Breast epithelium (tissue), 3 donors: ENCODE measurements at regions not wholly inside any gene's neighbourhood (a gene's known extent, or its start where the extent isn't known, plus 50 kb on each side); places are given as distances from the start of the nearest gene placed in this dataset.

Source experiments
- POLR2AphosphoS5 ChIP-seq, 3 donors: sonication (generic); formaldehyde crosslinking; IDR thresholded peaks; one replicate each; pipeline ENCODE4 v1.6.1; 2017; ENCODE audit warnings: antibody characterized with exemption in 3 of 3
- TF ChIP-seq, protein P1 (sequence below), 3 donors: fragments of 450-650 bp; IDR thresholded peaks; one replicate each; pipeline ENCODE4 v1.5.1; 2016 to 2017; ENCODE audit warnings: antibody characterized with exemption in 3 of 3, mild to moderate bottlenecking in 3 of 3, moderate library complexity in 3 of 3

DNA sequence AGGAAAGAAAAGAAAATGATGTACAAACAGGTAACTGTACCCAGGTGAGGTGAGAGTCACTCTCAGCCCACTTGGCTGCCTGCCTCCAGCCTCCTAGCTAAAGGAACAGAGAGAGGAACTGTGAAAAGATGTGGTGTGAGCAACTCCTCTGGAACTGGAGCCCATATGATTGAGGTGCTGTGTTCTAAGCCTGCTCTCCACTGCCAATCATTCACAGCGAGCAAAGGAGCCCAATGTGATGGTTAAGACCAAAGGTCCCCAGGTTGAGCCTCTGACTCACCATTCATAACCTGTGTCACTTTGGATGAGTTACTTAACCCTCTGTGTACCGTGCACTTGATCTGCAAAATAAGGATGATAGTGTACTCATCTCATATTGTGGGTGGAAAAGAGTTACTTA, 868.1 kb upstream of the AUTS2 start:
- TF ChIP-seq, protein P1, sequence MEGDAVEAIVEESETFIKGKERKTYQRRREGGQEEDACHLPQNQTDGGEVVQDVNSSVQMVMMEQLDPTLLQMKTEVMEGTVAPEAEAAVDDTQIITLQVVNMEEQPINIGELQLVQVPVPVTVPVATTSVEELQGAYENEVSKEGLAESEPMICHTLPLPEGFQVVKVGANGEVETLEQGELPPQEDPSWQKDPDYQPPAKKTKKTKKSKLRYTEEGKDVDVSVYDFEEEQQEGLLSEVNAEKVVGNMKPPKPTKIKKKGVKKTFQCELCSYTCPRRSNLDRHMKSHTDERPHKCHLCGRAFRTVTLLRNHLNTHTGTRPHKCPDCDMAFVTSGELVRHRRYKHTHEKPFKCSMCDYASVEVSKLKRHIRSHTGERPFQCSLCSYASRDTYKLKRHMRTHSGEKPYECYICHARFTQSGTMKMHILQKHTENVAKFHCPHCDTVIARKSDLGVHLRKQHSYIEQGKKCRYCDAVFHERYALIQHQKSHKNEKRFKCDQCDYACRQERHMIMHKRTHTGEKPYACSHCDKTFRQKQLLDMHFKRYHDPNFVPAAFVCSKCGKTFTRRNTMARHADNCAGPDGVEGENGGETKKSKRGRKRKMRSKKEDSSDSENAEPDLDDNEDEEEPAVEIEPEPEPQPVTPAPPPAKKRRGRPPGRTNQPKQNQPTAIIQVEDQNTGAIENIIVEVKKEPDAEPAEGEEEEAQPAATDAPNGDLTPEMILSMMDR (IDR thresholded peaks at IDR 0.05), result no peak
- no peak for TF ChIP-seq POLR2AphosphoS5 (IDR thresholded peaks at IDR 0.05)
